GM21447 (cell line): ENCODE measurements at regions not wholly inside any gene's neighbourhood (a gene's known extent, or its start where the extent isn't known, plus 50 kb on each side); places are given as distances from the start of the nearest gene placed in this dataset.

Source experiments
- ATAC-seq: cut with Tn5 transposase; IDR thresholded peaks from one replicate; pipeline ENCODE4 v1.9.1; 2021; ENCODE audit not compliant: unreplicated experiment

DNA sequence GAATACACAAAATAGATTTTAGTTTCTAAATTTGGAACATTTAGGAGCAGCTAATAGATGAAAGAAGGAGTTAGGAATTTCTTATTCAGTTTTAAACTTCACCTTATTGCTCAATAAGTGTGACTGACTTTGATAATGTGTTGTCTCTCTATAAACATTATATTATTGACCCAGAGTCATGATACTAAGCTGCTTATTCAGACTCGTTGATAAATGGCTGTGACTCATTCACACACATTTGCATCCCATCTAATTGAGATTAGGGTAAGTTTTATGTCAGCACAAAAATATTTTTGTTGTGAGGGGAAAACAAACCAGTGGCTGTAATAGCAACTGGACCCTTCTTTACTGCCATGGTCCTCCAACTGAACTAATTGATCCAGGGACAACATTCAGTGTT is 137.6 kb downstream of the GOLIM4 start:
- no peak for ATAC-seq

DNA sequence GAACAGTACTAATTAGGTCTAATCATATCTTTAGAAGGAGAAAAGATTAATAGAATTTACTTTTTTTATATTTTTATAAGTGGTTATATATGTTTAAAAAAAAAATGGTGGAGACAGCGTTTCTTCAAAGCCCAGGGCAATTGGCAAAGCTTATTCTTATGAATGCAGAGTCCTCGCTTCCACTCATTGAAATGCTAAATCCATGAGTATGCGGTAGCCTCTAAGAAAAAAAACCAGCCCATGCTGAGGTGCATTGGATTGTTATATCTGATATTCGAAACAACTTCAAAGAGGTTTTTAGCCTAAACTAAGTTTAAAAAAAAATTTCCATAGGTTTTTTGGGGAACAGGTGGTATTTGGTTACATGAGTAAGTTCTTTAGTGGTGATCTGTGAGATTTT is 142.8 kb downstream of the GOLIM4 start:
- no peak for ATAC-seq

DNA sequence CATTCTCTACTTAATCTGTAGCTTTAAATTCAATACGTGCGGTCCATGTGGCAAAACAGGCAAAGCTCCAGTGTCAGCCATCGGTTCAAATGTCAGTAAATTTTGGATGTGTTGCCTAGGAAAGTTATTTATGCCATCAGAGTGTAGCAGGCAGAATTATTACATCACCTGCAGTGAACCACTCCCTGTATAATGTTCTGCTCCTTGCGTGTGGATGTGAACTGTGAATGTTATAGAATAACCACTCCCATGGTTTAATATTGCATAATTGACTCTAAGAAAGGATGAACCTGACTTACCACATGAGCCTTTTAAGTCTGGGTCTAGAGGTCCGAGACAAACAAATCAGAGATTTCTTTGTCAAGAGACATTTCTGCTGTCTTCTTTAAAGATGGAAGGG is 145.5 kb downstream of the GOLIM4 start:
- no peak for ATAC-seq

DNA sequence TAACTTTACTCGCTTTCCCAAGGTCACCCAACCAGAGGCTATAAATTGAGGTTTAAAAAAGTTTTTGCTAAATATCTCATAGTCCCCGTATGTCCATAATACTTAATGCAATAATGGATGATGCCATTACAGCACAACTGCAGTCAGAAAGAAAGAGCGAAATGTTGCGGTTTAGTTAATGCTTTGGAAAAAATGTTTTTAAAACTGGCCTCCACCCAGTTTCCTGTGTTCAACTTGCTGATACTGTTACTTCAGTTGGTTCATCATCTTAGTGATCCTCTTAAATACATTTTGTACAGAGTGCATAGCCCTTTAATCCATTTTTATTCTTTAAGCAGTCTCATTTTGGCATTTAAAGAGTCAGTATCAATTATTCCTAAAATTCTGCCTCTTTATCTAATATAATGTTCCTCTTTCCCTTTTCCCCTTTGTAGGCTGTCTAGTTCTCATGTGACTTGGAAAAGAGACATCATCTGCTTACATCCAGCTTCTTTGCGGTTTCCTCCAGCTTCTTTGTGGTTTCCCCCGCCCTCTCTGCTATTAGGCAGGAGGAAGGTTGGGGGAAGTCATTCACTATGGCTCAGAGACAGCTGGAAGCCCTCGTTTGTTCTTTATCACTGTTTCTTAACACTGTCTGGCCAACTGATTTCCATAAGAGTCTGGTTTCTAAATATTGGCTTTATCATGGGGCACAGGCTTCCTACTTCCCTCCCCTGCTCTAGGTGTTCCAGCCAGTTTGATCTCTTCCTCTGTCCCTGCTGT is 154.3 kb downstream of the GOLIM4 start:
- no peak for ATAC-seq

DNA sequence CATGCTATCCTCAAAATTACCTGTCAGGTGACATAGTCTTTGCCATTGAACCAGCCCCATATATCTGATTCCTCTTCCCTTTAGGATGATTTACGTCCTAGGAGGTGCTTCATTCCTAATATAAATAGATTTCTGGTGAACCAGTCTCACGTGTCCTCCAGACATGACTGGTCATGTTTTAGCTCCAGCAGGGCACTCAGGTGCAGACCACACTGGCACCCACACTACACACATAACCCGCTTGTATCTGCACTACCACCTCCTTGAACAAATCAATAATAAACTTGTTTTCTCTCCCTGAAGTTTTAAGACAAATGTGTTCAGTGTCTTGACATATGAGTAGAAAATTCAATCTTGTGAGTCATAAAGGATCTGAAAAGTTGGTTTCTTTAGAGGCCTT is 155.5 kb downstream of the GOLIM4 start:
- ATAC-seq = no peak

DNA sequence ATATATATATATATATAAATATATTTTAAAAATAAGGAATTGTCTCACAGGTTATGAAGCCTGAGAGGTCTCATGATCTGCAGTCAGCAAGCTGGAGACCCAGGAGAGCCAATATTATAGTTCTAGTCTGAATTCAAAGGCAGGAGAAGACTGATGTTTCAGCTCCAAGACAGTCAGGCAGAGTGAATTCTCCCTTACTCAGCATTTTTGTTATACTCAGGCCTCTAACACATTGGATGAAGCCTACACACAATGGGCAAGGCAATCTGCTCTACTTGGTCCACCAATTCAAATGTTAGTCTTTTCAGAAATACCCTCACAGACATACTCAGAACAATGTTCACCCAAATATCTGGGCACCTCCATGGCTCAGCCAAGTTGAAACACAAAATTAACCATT is 157.2 kb downstream of the GOLIM4 start:
- ATAC-seq = no peak

DNA sequence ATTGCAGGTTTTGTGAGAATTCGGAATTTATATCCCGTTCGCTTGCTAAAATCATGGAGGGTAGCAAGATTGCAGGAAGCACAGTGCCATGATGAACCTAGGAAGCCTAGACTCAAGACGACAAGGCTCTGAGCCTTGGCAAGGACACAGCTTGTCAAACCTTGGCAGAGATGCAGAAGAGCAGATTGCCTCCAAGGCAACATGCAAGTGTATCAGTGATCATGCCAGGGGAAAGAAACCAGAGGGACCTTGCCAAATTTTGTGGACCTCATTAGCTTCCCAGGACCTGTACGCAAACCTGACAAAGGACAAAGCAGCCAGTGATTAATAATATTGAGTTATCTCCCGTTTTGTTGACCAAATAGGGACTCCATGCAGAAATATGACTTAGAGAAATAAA is 159.7 kb downstream of the GOLIM4 start:
- ATAC-seq = no peak

DNA sequence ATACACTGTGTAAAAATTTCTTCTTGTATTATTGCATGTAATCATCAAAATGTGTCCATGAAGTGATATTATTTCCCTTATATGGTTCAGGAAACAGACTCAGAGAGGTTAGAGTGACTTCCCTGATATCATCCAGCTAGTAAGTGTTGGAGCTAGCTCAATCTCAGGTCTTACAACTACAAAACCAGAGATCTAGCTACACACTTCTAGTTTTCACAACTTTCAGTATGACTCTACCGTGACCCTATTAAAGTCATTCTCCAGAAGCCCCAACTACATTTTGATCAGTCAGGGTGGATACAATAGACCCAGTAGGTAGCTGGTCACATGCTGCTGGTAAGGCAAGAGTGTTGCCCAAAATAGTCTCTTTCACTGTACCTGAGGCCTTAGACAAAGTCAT is 165.3 kb downstream of the GOLIM4 start:
- no peak for ATAC-seq

DNA sequence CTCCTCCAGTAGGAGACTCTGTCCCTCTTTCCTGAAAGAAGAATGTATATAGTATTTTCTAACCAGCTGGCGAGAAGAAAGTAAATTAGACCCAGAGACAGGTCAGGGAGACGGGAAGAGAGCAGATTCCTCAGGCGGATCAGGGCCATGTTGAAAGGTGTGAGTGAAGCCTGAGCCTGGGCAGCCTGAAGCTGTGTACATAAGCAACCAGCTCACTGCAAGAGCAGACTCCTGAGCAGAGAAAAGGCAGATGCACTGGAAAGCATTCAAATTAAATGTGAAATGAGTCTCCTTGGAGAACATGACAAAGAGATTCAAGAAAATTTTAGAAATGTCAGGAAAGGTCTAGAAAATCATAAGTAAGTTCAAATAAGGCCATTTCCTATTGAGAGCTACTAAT is 165.8 kb downstream of the GOLIM4 start:
- no peak for ATAC-seq

DNA sequence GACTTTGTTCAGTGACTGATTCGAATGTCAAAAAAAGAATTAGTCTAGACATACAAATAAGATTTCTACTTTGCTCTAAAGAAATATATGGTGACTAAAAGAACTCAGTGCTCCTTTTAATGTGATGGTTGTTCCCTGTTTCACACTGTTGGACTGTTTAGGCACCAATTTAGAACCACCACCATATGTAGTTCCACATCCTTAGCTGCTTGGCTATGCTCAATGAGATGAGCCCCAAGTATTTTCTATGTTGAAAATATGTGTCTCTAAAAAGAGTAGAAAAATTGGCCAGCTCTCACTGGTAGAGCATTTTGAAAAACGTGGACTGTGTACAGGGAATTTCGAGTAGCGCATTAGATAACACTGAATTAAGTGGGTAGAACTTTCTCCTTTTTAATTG is 167.3 kb downstream of the GOLIM4 start:
- no peak for ATAC-seq

DNA sequence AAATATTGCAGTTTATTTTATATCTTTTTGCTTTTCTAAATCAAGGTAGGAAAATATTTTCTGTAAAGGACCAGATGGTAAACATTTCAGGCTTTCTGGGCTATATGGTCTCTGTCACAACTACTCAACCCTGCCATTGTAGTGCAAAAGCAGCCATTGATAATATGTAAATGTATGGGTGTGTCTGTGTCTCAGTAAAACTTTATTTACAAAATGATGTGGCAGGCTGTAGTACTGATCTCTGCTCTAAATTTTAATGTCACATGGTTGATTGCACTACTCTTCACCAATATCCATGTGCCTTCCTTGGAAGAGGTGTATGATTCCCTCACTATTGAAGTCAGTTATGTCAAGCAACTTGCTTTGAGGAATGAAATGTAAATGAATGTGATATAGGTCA is 175.0 kb downstream of the GOLIM4 start:
- no peak for ATAC-seq

DNA sequence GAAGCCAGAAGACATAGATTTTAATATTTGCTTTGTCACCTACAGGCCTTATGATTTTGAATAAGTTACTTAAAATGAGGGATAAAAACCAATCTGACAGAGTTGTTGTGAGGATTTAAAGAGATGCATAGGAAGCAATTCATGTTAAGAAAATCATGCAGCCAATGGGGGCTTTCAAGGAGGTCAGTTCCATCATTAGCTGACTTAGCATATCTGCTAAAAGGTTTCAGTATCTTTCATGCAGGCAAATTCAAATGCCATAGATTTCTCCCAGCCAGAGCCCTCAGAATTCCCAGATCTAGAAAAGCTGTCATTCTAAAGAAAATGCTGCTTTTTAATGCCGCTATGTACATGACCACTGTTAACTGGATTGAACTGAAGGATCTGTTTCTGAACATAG is 176.1 kb downstream of the GOLIM4 start:
- no peak for ATAC-seq

DNA sequence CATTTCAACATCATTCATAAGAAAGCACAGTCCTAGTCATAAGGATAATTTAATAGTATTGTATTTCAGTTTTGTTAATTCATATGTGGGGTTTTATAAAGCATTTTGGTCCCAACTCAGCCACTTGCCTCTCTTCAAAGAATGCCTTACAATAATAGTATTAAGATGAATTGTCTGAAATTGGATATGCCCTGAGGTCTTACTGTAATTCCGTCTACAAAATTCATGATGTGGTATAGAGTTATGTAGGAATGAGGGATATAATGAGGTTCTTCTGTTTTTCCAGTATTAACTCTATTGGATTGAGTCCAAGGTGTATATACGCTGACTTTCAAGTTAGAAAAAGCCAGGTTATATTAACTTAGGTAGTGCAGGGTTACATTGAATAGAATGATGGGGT is 177.0 kb downstream of the GOLIM4 start:
- ATAC-seq = no peak

DNA sequence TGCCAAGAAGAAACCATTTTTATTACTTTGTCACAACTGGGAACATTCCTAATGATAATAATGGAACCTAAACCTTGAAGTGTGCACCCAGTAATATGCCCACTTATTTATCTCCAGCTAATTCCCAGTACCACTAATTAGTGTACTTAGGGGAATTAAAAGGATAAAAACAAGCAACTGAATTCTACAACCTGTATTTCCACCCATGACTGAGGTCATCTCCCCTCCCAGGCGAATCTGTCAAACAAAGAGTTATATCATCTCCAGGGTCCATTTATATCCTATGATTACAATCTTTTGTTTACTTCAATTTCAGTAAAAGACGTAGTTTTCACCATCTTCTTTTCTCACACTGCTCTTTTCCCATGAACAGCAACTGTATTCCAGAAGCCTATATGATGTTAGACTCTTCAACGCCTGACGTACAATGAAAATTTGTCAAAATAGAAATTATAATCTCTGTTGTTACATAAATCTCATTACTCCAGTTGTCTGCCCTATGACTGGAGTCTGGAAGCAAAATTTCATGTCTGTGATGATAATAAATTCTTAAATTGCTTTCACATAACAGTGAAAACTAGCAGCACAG is 177.6 kb downstream of the GOLIM4 start:
- no peak for ATAC-seq

DNA sequence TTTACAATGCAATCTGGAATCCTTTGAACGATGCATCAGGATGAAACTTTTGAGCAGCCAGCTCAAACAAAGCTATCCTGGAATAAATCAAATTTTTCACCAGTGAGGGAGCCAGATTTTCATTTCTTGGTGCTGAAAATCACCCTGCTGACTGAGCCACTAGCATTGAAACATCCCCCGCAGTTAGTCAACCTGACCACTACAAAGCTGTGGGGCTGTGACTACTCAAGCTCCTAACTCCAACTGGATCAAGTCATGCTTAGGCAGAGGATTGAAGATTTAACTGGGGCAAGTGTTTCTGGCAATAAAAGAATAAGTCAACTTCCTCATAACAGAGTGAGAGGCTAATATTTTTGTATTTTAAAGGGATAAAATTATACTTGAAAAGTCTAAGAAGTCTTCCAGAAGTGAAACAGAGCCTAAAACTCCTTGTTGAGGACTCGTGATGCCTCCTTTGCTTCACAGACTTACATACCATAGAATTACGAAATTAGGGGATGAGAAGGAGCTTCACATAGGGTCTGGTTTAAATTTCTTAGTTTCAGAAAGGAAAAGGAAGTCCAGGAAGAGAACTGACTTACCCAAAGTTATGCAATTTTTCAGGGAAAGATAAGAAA is 177.8 kb downstream of the SERPINI1 start:
- no peak for ATAC-seq

DNA sequence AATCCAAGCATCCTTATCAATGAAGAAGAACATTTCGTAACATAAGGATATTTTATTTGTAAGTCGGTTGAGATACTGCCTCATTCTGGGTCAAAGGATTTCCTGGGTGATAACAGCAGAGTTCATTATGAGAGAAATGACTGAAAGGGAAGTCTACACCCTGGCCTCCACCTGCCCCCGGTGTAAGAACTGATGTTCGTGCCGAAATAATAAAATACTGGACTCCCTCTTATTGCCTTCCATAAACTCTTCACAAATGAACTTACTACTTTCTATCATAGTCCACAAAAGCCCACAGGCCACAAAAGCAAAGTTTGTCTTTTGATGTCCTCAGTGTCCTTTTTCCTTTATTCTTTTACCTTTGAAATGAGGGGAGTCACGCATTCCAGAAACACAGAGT is 174.4 kb downstream of the SERPINI1 start:
- no peak for ATAC-seq

DNA sequence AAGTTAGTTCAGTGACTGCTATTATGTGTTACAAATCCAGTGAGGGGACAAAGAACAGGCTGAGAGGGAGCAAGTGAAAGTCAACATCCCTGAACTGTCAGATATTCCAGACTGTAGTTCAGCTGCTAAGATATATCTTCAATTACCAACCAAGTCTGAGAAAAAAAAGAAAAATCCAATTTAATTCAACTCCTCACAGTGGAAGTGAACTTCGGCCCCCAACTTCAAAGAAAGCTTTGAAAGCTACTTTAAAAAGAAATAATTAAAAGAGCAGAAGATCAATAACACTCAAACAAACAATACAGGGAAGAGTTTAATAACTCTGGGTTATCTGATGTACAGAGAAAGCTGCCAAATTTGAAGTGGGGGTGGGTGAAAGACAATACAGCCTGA is 174.0 kb downstream of the SERPINI1 start:
- ATAC-seq = no peak

DNA sequence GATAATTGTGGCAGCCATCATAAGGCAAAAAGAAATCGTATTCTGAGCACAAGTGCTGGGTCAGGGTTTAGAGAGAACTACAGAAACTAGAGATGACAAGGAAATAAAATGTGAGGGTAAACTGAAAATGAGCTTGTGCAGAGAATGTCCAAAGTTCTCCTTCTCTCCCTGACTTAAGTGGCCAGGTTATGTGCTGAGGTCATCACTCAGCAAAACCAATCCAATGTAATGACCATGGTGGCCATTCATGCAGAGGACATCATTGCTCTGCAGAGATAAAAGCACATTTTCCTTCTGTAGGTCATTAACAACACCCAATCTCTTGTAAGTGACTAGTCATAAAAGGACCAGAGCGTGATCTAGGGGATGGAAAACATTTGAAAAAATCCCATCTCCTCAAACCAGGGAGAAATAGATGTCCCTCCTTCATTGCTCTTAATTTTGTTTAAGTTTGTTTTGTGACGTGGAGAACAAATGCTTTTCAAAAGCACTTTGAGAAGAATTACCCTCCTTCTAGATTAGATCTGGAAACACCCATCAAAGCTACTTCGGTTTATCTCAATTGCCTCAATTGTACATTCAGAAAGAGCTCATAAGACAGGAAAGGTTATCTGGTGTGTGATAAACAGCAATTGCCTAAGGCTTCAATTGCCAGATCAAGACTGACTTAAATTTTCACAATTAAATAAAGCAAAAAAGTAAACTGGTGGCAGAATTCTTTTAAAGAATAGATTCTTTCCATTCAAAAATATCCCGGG is 173.4 kb downstream of the SERPINI1 start:
- no peak for ATAC-seq

DNA sequence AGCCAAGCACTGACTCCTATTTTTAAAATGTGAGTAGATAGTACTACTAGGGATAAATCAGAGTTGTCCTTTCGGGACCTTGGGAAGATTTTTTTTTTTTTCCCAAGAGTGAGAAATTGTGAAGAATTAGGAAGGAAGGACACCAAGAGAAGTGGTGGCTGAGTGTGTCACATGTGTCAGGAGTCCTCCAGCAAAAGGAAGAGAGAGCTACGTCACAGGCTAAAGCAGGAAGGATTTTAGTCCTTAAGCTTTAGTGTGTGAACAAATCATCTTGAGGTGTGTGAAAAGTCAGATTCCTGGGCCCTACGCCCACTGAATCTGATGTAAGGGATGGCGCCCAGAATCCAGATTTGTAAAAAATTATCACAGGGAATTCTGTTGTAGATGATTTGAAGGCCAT is 172.7 kb downstream of the SERPINI1 start:
- no peak for ATAC-seq

DNA sequence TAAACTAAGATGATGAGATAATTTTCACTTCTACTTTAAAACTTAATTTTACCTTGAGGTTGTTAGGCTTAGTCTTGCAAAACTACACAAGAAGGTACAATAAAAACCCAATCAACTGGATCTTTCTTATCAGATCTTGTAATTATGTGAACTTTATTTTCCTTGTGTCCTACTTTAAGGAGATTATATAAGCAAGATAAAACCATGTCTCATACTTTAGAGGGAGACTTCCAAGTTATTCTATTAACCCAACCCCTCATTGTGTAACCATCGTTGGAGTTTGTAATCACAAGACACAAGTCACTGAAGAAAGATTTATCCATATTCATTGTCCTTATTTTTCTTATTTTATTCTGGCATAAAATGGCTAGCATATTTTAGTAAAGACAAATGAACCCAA is 165.6 kb downstream of the SERPINI1 start:
- ATAC-seq = no peak

DNA sequence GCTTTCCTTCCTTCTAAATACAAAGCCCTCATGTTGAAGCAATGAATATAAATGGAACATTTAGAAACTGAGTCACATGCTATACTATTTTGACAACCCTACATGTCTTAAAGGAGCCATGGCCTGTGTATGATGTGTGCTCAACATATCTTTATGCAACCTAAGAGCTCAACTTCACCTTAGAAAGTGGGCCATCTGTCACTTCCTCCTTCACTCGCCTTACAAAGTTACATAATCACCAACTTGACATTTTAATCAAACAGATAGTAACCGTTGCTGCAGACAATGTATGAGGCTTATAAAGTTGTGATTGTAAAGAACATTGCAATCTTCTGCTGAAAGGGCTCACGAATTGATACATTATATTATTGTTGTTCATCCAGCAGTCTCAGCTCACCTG is 163.6 kb downstream of the SERPINI1 start:
- ATAC-seq = no peak

DNA sequence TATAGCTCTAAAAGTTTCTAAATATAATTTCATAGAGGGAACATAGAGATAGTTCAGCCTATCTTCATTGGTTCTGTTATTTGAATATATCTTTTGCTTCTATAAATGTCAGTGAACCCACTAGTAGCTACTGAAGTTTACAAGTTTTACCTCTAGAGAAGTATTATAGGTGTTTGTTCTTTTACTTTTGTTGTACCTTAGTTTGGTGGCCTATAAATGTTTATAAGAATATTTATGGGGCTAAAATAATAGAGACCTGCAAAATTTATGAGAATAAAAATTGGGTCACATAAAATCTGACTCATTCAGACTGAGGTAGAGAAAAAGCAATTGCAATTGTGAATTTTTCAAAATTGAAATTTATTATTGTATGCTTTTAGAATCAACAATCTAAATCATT is 162.6 kb downstream of the SERPINI1 start:
- ATAC-seq = no peak
